ENCODE measurements at regions not wholly inside any gene's neighbourhood (a gene's known extent, or its start where the extent isn't known, plus 50 kb on each side); places are given as distances from the start of the nearest gene placed in this dataset.

- no peak for DNase-seq (ENCODE audit: low spot score)
- peaks cover 5% of the 10 kb centered on the region for H3K9me3 Mint-ChIP-seq (ENCODE audit: low read depth)
- no peak overlapping the region for H3K27ac Mint-ChIP-seq (ENCODE audit: unreplicated experiment)
- no peak overlapping the region for H3K4me3 Mint-ChIP-seq (ENCODE audit: unreplicated experiment)
- no peak for TF ChIP-seq CTCF (IDR thresholded peaks at IDR 0.05)
- no peaks in the 10 kb centered on the region for H3K4me1 Mint-ChIP-seq (ENCODE audit: low read depth)
- no peaks in the 10 kb centered on the region for H3K36me3 Mint-ChIP-seq (ENCODE audit: low read depth)
- H3K27me3 Mint-ChIP-seq (ENCODE audit: low read depth): peaks cover 2% of the 10 kb centered on the region
Observed at GRCh38 chr5:51881901-51882300, 498.7 kb downstream of the ISL1 start.

GRCh38 chr5:51882647-51883046 lies 499.4 kb downstream of the ISL1 start:
- no peak overlapping the region for H3K27ac Mint-ChIP-seq (ENCODE audit: unreplicated experiment)
- no peak overlapping the region for H3K4me3 Mint-ChIP-seq (ENCODE audit: unreplicated experiment)
- H3K9me3 Mint-ChIP-seq (ENCODE audit: low read depth): no peaks in the 10 kb centered on the region
- peaks cover 2% of the 10 kb centered on the region for H3K27me3 Mint-ChIP-seq (ENCODE audit: low read depth)
- no peaks in the 10 kb centered on the region for H3K4me1 Mint-ChIP-seq (ENCODE audit: low read depth)
- TF ChIP-seq CTCF (IDR thresholded peaks at IDR 0.05): no peak
- DNase-seq (ENCODE audit: low spot score): no peak
- no peaks in the 10 kb centered on the region for H3K36me3 Mint-ChIP-seq (ENCODE audit: low read depth)

GRCh38 chr5:51889703-51890102 lies 506.5 kb downstream of the ISL1 start:
- H3K36me3 Mint-ChIP-seq (ENCODE audit: low read depth): no peaks in the 10 kb centered on the region
- no peak for TF ChIP-seq CTCF (IDR thresholded peaks at IDR 0.05)
- H3K4me3 Mint-ChIP-seq (ENCODE audit: unreplicated experiment): no peak overlapping the region
- H3K4me1 Mint-ChIP-seq (ENCODE audit: low read depth): no peaks in the 10 kb centered on the region
- no peak for DNase-seq (ENCODE audit: low spot score)
- H3K27me3 Mint-ChIP-seq (ENCODE audit: low read depth): peaks cover under 1% of the 10 kb centered on the region
- no peaks in the 10 kb centered on the region for H3K9me3 Mint-ChIP-seq (ENCODE audit: low read depth)
- H3K27ac Mint-ChIP-seq (ENCODE audit: unreplicated experiment): no peak overlapping the region

- no peaks in the 10 kb centered on the region for H3K4me1 Mint-ChIP-seq (ENCODE audit: low read depth)
- H3K27me3 Mint-ChIP-seq (ENCODE audit: low read depth): peaks cover 1% of the 10 kb centered on the region
- H3K27ac Mint-ChIP-seq (ENCODE audit: unreplicated experiment): no peak overlapping the region
- H3K4me3 Mint-ChIP-seq (ENCODE audit: unreplicated experiment): no peak overlapping the region
- TF ChIP-seq CTCF (IDR thresholded peaks at IDR 0.05): no peak
- no peaks in the 10 kb centered on the region for H3K9me3 Mint-ChIP-seq (ENCODE audit: low read depth)
- no peak for DNase-seq (ENCODE audit: low spot score)
- H3K36me3 Mint-ChIP-seq (ENCODE audit: low read depth): no peaks in the 10 kb centered on the region
Observed at GRCh38 chr5:51890435-51891116, 507.3 kb downstream of the ISL1 start.

- H3K4me1 Mint-ChIP-seq (ENCODE audit: low read depth): no peaks in the 10 kb centered on the region
- H3K9me3 Mint-ChIP-seq (ENCODE audit: low read depth): no peaks in the 10 kb centered on the region
- no peak for DNase-seq (ENCODE audit: low spot score)
- H3K36me3 Mint-ChIP-seq (ENCODE audit: low read depth): no peaks in the 10 kb centered on the region
- no peak overlapping the region for H3K4me3 Mint-ChIP-seq (ENCODE audit: unreplicated experiment)
- peaks cover 1% of the 10 kb centered on the region for H3K27me3 Mint-ChIP-seq (ENCODE audit: low read depth)
- TF ChIP-seq CTCF (IDR thresholded peaks at IDR 0.05): no peak
- no peak overlapping the region for H3K27ac Mint-ChIP-seq (ENCODE audit: unreplicated experiment)
Observed at GRCh38 chr5:51892680-51893079, 509.4 kb downstream of the ISL1 start.
